ENCODE measurements at regions not wholly inside any gene's neighbourhood (a gene's known extent, or its start where the extent isn't known, plus 50 kb on each side); places are given as distances from the start of the nearest gene placed in this dataset.

DNA sequence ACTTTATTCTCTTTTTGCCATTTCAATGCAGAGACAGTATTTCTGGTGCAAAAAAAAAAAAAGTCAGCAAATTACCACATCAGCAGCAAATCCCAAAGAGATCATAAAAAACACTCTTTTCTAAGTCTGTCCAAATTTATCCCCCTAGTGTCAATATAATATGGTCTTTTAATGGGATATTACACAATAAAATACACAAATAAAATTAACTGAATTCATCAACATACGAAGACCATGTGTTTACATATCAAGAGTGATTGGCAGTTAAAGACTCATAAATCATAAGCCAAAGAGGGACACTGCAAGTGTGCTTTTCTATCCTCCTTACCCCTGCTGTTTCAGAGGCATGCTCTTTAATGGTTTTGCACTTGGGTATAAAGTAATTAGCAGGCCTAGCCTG lies 340.2 kb upstream of the DKK2 start:
- TF ChIP-seq, protein P1, sequence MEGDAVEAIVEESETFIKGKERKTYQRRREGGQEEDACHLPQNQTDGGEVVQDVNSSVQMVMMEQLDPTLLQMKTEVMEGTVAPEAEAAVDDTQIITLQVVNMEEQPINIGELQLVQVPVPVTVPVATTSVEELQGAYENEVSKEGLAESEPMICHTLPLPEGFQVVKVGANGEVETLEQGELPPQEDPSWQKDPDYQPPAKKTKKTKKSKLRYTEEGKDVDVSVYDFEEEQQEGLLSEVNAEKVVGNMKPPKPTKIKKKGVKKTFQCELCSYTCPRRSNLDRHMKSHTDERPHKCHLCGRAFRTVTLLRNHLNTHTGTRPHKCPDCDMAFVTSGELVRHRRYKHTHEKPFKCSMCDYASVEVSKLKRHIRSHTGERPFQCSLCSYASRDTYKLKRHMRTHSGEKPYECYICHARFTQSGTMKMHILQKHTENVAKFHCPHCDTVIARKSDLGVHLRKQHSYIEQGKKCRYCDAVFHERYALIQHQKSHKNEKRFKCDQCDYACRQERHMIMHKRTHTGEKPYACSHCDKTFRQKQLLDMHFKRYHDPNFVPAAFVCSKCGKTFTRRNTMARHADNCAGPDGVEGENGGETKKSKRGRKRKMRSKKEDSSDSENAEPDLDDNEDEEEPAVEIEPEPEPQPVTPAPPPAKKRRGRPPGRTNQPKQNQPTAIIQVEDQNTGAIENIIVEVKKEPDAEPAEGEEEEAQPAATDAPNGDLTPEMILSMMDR (IDR thresholded peaks at IDR 0.05): no peak
- no peak for TF ChIP-seq POLR2A (IDR thresholded peaks at IDR 0.05)
- TF ChIP-seq POLR2AphosphoS5 (IDR thresholded peaks at IDR 0.05): no peak
- no peak for TF ChIP-seq EP300 (IDR thresholded peaks at IDR 0.05)
